RPMI7951 (cell line): ENCODE measurements at regions not wholly inside any gene's neighbourhood (a gene's known extent, or its start where the extent isn't known, plus 50 kb on each side); places are given as distances from the start of the nearest gene placed in this dataset.

ENCODE experiments used
- DNase-seq: peaks from one replicate; pipeline ENCODE4 v3.0.0-alpha.2; 2012; ENCODE audit warnings: low read depth

DNA sequence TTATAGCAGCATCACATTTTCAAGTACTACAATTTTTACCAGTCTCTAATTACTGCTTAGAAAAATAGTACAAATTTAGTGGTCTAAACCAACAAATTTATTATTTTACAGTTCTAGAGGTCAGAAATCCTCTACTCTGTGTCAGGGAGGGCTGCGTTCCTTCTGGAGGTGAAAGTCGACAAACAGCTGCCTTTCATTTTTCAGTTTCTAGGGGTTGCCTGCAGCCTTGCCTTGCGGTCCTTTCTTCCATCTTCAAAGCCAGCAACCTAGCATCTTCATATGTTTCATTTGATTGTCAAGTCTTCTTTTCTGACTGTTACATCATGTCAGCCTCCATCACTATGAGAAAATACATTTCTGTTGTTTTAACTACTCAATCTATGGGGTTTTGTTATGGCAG is 1022.1 kb downstream of the CDH18 start:
- no peak for DNase-seq

- DNase-seq, result no peak
Measured at GRCh38 chr5:18967637-18968036, 1020.4 kb downstream of the CDH18 start.

- no peak for DNase-seq
Measured at GRCh38 chr5:18968966-18969365, 1019.0 kb downstream of the CDH18 start.

- DNase-seq, result no peak
Measured at GRCh38 chr5:18970000-18970399, 1018.0 kb downstream of the CDH18 start.

- no peak for DNase-seq
Measured at GRCh38 chr5:18972177-18972576, 1015.8 kb downstream of the CDH18 start.

DNA sequence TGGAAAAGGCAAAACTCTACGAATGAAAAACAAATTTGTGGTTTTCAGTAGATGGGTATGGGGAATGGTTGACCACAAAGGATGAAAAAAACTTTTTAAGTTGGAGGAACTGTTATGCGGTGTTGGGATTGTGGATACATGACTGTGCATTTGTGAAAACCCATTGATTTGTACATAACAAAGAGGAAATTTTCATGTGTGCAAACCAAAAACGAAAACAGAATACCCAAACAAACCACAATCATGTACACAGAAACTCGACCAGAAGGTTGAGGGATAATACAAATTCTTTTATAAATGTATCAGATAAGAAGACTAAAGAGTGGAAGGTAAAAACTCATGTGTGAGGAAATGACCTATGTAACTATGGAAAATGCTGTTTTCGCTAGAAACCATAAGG is 1012.4 kb downstream of the CDH18 start:
- no peak for DNase-seq

DNA sequence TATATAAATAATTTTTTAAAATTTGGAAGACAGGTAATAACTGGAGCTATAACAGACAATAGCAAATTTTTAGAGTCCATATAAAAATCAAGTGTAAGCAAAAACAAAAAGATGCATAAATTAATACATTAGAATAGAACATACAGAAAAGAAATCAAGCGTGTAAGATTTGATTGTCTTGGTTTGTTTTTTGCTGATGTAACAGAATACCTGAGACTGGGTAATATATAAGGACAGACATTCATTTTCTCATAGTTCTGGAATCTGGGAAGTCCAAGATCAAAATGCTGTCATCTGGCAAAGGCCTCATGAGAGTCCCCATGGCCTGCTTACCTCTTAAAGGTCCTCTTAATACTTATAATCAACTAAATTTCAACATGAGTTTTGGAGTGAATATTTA is 1010.1 kb downstream of the CDH18 start:
- no peak for DNase-seq

- DNase-seq, result no peak
Measured at GRCh38 chr5:18984559-18985080, 1003.4 kb downstream of the CDH18 start.

GRCh38 chr5:18985171-18985758 is 1002.7 kb downstream of the CDH18 start:
- no peak for DNase-seq

DNA sequence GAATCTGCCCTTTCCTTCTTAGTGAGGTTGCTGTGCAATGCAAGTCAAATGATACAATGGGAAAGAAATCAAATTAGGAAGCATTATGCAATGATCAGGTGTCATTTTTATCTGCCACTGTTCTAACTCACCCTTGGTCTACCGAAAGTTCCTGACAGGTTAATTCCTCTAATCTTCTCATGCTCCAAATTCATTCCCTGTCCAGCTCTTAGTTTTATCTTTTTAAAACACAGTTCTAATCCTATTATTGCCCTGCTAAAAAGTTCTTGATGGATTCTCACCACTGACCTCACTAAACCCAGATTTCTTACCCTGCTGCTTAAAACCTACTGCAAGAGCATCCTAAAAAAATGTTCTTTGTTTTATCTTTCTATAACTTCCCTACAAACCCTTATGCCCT is 1000.9 kb downstream of the CDH18 start:
- DNase-seq, result no peak

DNA sequence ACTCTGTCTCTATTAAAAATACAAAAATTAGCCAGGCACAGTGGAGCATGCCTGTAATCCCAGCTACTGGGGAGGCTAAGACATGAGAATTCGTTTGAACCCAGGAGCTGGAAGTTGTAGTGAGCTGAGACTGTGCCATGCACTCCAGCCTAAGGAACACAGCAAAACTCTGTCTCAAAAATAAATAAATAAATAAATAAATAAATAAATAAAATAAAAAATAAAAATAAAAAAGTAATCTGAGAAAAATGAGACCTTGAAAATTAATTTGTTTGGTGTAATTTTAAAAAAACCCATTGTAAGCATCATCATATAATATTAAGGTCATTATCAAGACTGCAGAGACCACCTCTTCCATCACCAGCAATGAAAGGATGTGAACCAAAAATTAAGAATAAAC is 997.1 kb downstream of the CDH18 start:
- no peak for DNase-seq

DNA sequence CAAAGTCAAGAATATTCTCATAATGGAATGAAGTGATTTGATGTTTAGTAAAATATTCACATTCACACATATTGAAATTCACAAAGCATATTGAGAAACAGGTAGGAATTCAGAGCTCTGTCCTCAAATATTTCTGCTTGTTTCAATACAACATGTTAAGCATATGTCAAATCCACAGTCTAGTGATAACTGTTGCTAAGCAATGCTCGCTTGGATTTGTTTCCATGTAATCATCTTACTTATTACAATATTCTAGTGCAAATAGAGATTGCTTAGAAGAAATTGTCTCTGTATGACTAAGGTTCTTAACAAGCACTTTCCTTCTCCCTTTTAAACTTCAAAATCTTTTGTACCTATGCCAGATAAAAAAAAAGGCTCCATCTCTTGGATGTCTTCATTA is 995.7 kb downstream of the CDH18 start:
- no peak for DNase-seq

DNA sequence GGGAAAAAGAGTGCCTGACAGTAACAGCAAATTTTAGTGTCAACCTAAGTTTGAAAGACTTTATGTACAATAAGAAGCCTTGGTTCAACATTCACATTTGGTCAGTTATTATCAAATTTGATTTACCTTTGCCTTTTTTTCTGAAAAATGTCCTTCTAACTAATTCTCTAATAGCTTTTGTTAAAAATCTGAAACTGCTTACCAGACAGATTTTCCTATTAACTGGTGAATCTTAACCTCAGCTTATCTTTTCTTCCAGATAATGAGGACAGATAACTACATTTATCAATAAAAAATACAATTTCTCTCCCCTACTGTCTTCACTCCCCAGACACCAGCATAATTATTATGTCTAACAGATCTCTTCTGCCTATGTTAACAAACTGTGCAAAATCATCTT is 988.5 kb downstream of the CDH18 start:
- no peak for DNase-seq

GRCh38 chr5:19001054-19001453 is 986.9 kb downstream of the CDH18 start:
- DNase-seq, result no peak

DNA sequence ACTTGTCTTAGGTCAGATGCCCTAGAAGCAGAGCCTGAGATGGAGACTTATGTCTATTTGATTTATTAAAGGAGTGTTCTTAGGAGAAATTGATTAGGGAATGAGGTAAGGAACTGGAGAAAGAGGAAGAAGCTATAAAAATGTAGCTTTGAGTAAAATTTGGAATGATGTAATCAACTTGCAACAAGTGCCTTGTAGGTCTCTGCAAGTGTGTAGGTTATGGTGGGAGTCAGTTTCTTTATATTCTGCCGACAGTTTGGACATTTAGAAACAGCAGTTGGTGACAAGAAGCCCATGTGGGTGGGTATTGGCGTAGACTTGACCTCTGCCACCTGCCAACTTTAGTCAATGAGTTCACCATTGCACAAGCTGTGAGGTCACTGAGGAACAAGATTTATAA is 986.5 kb downstream of the CDH18 start:
- DNase-seq, result no peak

GRCh38 chr5:19002111-19002510 is 985.9 kb downstream of the CDH18 start:
- no peak for DNase-seq

- no peak for DNase-seq
Measured at GRCh38 chr5:19018822-19019221, 969.2 kb downstream of the CDH18 start.

GRCh38 chr5:19031491-19031890 is 956.5 kb downstream of the CDH18 start:
- DNase-seq, result no peak

DNA sequence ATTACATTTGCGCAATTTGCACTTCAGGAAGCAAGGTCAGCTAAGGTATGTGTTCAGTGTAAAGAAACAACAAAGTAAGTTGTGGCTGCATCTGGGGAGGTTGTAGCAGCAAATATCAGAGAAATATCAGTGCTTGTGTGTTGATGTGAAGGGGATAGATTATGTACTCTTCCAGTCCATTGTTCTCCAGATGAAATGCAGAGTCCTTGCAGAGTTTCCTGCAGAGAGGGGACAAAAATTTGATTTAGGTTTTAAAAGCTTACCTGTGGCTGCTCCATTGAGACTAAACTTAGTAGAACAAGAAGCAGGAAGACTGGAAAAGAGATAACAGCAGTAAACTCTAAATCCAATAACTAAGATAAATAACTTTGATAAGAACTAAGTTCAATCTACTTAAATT is 952.2 kb downstream of the CDH18 start:
- DNase-seq, result no peak

DNA sequence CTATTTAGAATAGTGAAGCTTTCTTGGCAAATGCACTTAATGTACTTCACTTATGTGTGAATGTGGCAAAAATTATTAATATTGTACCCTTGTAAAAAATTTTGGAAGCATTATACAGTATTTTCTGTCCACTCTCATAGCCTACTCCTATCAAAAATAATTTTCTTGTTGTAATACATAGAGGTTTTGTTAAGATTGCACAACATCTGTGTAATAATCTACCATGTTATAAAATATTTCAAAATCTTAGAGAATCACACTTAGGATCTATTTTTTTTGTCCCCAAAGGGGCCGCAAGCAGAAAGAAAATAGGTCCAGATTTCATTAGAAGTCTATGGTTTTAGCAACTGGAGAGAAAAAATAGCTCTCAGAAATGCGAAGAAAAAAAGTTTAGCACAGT is 945.9 kb downstream of the CDH18 start:
- no peak for DNase-seq

DNA sequence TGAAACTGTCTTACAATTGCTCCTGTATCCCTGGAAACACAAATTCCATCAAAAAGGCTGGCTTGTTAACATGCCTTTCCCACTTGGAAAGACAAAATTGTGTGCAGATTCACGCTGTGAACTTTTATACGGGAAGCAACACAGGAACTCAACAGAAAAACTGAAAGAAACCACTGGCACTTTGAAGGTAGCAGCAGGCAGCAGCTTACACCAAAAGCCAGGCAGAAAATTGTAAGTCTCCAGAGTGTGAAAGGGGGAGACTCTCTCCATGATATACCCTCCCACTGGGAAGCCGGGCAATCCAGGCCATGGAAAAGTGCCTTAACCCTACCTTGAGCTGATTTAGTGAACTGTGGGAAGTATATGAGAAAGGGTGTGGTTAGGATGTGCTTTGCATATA is 943.7 kb downstream of the CDH18 start:
- DNase-seq, result no peak

DNA sequence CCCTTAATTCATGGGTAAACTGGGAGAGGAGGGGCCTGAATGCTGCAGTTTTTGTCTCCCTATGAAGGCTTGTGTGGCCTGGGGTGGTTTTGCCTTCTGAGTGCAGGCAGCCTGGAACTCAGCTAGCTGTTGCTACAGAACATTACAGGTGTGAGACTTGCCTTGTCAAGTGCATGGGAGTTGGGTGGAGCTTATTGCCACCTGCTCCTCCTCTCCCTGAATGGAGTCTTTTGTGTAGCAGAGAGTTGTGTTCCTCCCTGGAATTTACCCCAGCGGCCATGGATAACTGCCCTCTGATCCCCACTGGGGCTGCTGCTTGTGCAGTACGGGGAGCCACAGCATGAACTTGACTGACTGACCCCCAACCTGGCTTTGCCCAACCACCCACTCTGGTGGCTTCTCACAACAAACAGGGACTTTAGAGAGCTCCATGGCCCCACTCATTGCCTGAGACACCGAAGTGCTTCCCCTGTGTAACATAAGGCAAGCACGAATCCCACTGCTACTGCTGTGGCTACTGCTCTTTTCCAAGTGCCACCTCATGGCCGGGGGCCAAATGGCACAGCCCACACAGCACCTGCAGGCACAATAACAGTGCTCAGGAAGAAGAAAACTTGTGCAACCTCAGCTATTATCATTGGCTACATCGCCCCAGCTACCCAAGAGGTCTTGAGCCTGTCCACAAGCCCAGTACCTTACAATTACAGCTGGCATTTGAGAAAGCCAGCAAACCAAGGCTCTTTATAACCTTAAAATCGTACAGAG is 942.9 kb downstream of the CDH18 start:
- no peak for DNase-seq

DNA sequence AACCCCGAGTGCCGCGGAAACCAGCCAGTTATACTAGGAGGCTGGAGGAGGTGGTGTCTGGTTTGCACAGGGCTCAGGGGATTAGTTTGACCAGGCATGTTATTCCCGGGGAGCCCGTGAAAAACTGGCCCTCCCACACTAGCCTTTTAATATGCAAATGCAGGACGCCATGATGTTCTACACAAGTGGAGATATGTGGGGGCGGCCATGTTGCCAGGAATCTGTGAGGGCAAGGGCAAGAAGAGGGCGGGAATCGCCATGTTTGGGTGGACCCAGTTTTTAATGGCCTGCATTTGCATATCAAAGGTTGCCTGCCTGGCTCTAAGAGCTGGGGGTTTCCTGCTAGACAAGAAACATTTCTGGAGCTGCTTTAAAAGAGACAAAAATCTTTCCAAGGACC is 940.7 kb downstream of the CDH18 start:
- no peak for DNase-seq

GRCh38 chr5:19048726-19049125 is 939.3 kb downstream of the CDH18 start:
- DNase-seq, result no peak
